ENCODE measurements at regions not wholly inside any gene's neighbourhood (a gene's known extent, or its start where the extent isn't known, plus 50 kb on each side); places are given as distances from the start of the nearest gene placed in this dataset.

DNA sequence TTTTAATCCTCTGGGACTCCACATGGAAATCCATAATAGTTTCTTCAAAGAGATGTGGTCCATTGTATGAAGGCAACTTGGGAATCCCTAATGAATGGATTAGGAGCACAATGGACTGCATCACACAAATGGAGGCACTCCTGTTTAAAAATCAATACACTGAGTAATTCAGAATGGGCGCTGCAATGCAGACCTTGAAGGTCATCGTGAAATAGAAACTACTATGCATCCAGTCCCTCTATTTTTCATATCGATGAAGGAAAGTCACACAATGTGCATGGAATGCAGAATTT, 98.8 kb upstream of the EGFL6 start (continued):
- TF ChIP-seq, protein P1, sequence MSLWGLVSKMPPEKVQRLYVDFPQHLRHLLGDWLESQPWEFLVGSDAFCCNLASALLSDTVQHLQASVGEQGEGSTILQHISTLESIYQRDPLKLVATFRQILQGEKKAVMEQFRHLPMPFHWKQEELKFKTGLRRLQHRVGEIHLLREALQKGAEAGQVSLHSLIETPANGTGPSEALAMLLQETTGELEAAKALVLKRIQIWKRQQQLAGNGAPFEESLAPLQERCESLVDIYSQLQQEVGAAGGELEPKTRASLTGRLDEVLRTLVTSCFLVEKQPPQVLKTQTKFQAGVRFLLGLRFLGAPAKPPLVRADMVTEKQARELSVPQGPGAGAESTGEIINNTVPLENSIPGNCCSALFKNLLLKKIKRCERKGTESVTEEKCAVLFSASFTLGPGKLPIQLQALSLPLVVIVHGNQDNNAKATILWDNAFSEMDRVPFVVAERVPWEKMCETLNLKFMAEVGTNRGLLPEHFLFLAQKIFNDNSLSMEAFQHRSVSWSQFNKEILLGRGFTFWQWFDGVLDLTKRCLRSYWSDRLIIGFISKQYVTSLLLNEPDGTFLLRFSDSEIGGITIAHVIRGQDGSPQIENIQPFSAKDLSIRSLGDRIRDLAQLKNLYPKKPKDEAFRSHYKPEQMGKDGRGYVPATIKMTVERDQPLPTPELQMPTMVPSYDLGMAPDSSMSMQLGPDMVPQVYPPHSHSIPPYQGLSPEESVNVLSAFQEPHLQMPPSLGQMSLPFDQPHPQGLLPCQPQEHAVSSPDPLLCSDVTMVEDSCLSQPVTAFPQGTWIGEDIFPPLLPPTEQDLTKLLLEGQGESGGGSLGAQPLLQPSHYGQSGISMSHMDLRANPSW (CRISPR knock-in tag; conservative IDR thresholded peaks at IDR 0.05; ENCODE audit: low read depth) = no peak
- TF ChIP-seq SP1 (CRISPR knock-in tag; conservative IDR thresholded peaks at IDR 0.05) = no peak

DNA sequence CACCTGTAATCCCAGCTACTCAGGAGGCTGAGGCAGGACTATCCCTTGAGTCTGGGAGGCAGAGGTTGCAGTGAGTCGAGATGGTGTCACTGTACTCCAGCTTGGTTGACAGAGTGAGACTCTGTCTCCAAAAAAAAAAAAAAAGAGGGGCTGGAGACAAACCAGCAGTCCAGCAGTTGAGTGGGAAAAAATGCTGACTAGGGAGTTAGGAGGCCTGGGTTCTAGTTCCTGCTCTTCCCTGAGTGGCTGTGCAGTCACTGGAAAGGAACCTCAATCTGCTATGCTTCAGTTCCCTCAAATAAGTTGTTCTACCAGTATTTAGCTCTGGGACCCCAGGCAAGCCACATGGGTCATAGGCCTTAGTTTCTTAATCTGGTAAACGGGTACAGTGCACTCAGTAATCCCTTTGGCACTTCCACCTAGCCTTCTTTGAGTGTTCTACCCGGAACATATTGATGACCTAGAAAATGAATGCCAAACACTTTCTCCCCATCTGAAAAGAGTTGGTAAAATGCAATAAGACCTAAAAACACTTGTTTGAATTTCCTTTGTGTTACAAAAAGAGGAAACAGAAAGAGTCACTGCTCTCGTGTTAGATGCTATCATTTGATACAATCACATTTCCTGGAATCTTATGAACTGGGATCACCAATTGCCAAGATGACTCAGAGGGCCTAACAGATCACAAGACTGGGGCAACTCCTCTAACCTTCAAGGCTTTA, 99.3 kb upstream of the EGFL6 start:
- CTCF ChIA-PET = no interaction called here
- H3K36me3 Mint-ChIP-seq = no peaks in the 10 kb centered on the region
- no peaks in the 10 kb centered on the region for H3K27me3 Mint-ChIP-seq (ENCODE audit: low read depth)
- no peak for DNase-seq (ENCODE audit: low spot score)
- POLR2A ChIA-PET = interaction anchor here (0.7 kb wide), 1 partner anchor 502 kb away, joined by 5 read pairs; no protein-coding TSS in a partner anchor
- no peak overlapping the region for H3K4me3 Mint-ChIP-seq
- TF ChIP-seq ZNF138 (CRISPR knock-in tag; conservative IDR thresholded peaks at IDR 0.05) = no peak
- TF ChIP-seq IRF2 (CRISPR knock-in tag; IDR thresholded peaks at IDR 0.05; ENCODE audit: borderline replicate concordance, low read depth) = no peak
- TF ChIP-seq CBFB (CRISPR knock-in tag; IDR thresholded peaks at IDR 0.05; ENCODE audit: low read depth) = no peak
- TF ChIP-seq, protein P2, sequence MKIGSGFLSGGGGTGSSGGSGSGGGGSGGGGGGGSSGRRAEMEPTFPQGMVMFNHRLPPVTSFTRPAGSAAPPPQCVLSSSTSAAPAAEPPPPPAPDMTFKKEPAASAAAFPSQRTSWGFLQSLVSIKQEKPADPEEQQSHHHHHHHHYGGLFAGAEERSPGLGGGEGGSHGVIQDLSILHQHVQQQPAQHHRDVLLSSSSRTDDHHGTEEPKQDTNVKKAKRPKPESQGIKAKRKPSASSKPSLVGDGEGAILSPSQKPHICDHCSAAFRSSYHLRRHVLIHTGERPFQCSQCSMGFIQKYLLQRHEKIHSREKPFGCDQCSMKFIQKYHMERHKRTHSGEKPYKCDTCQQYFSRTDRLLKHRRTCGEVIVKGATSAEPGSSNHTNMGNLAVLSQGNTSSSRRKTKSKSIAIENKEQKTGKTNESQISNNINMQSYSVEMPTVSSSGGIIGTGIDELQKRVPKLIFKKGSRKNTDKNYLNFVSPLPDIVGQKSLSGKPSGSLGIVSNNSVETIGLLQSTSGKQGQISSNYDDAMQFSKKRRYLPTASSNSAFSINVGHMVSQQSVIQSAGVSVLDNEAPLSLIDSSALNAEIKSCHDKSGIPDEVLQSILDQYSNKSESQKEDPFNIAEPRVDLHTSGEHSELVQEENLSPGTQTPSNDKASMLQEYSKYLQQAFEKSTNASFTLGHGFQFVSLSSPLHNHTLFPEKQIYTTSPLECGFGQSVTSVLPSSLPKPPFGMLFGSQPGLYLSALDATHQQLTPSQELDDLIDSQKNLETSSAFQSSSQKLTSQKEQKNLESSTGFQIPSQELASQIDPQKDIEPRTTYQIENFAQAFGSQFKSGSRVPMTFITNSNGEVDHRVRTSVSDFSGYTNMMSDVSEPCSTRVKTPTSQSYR (CRISPR knock-in tag; IDR thresholded peaks at IDR 0.05) = no peak
- TF ChIP-seq, protein P3, sequence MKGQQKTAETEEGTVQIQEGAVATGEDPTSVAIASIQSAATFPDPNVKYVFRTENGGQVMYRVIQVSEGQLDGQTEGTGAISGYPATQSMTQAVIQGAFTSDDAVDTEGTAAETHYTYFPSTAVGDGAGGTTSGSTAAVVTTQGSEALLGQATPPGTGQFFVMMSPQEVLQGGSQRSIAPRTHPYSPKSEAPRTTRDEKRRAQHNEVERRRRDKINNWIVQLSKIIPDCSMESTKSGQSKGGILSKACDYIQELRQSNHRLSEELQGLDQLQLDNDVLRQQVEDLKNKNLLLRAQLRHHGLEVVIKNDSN (CRISPR knock-in tag; IDR thresholded peaks at IDR 0.05) = no peak
- no peak for TF ChIP-seq MYBL2 (CRISPR knock-in tag; IDR thresholded peaks at IDR 0.05)
- TF ChIP-seq, protein P4, sequence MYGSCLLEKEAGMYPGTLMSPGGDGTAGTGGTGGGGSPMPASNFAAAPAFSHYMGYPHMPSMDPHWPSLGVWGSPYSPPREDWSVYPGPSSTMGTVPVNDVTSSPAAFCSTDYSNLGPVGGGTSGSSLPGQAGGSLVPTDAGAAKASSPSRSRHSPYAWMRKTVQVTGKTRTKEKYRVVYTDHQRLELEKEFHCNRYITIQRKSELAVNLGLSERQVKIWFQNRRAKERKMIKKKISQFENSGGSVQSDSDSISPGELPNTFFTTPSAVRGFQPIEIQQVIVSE (CRISPR knock-in tag; IDR thresholded peaks at IDR 0.05; ENCODE audit: borderline replicate concordance) = no peak
- TF ChIP-seq, protein P5, sequence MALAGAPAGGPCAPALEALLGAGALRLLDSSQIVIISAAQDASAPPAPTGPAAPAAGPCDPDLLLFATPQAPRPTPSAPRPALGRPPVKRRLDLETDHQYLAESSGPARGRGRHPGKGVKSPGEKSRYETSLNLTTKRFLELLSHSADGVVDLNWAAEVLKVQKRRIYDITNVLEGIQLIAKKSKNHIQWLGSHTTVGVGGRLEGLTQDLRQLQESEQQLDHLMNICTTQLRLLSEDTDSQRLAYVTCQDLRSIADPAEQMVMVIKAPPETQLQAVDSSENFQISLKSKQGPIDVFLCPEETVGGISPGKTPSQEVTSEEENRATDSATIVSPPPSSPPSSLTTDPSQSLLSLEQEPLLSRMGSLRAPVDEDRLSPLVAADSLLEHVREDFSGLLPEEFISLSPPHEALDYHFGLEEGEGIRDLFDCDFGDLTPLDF (CRISPR knock-in tag; IDR thresholded peaks at IDR 0.05) = no peak
- no peak for ATAC-seq
- no peak overlapping the region for H3K27ac Mint-ChIP-seq
- H3K4me1 Mint-ChIP-seq = peaks cover 18% of the 10 kb centered on the region
- no peaks in the 10 kb centered on the region for H3K9me3 Mint-ChIP-seq

DNA sequence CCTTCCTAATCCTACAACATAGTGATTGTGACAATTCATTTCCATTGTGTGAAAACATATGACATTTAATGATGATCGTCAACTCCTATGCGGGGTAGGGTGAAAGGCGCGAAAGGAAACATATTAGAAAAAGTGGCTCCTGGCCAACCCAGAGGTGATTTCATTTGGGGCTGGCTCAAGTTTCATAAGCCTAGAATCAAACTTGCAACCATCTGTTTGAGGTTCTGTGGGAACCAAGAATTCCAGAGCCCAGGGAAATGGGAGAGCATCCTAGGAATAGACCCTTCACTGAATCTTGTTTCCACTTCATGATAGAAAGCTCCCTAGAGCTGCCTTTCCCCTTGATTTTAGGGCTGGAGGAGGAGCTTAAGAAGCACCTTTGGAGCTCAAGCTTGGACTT, 101.3 kb upstream of the EGFL6 start:
- CTCF ChIA-PET = no interaction called here
- H3K4me3 Mint-ChIP-seq = no peak overlapping the region
- peaks cover under 1% of the 10 kb centered on the region for H3K36me3 Mint-ChIP-seq
- peaks cover 5% of the 10 kb centered on the region for H3K9me3 Mint-ChIP-seq
- POLR2A ChIA-PET = no interaction called here
- no peak overlapping the region for H3K27ac Mint-ChIP-seq
- DNase-seq (ENCODE audit: low spot score) (no peak), ATAC-seq (no peak)
- H3K27me3 Mint-ChIP-seq (ENCODE audit: low read depth) = no peaks in the 10 kb centered on the region
- peaks cover 16% of the 10 kb centered on the region for H3K4me1 Mint-ChIP-seq
- TF ChIP-seq ZNF423 (CRISPR knock-in tag; IDR thresholded peaks at IDR 0.05) (no peak), ESRRA (CRISPR knock-in tag; IDR thresholded peaks at IDR 0.05; ENCODE audit: borderline replicate concordance) (no peak), NR2C2 (CRISPR knock-in tag; IDR thresholded peaks at IDR 0.05) (no peak), TCF7 (CRISPR knock-in tag; IDR thresholded peaks at IDR 0.05; ENCODE audit: low read depth) (no peak)
- TF ChIP-seq, protein P6, sequence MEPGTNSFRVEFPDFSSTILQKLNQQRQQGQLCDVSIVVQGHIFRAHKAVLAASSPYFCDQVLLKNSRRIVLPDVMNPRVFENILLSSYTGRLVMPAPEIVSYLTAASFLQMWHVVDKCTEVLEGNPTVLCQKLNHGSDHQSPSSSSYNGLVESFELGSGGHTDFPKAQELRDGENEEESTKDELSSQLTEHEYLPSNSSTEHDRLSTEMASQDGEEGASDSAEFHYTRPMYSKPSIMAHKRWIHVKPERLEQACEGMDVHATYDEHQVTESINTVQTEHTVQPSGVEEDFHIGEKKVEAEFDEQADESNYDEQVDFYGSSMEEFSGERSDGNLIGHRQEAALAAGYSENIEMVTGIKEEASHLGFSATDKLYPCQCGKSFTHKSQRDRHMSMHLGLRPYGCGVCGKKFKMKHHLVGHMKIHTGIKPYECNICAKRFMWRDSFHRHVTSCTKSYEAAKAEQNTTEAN (CRISPR knock-in tag; IDR thresholded peaks at IDR 0.05) = no peak
- TF ChIP-seq, protein P7, sequence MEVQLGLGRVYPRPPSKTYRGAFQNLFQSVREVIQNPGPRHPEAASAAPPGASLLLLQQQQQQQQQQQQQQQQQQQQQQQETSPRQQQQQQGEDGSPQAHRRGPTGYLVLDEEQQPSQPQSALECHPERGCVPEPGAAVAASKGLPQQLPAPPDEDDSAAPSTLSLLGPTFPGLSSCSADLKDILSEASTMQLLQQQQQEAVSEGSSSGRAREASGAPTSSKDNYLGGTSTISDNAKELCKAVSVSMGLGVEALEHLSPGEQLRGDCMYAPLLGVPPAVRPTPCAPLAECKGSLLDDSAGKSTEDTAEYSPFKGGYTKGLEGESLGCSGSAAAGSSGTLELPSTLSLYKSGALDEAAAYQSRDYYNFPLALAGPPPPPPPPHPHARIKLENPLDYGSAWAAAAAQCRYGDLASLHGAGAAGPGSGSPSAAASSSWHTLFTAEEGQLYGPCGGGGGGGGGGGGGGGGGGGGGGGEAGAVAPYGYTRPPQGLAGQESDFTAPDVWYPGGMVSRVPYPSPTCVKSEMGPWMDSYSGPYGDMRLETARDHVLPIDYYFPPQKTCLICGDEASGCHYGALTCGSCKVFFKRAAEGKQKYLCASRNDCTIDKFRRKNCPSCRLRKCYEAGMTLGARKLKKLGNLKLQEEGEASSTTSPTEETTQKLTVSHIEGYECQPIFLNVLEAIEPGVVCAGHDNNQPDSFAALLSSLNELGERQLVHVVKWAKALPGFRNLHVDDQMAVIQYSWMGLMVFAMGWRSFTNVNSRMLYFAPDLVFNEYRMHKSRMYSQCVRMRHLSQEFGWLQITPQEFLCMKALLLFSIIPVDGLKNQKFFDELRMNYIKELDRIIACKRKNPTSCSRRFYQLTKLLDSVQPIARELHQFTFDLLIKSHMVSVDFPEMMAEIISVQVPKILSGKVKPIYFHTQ (CRISPR knock-in tag; IDR thresholded peaks at IDR 0.05) = no peak
- TF ChIP-seq, protein P8, sequence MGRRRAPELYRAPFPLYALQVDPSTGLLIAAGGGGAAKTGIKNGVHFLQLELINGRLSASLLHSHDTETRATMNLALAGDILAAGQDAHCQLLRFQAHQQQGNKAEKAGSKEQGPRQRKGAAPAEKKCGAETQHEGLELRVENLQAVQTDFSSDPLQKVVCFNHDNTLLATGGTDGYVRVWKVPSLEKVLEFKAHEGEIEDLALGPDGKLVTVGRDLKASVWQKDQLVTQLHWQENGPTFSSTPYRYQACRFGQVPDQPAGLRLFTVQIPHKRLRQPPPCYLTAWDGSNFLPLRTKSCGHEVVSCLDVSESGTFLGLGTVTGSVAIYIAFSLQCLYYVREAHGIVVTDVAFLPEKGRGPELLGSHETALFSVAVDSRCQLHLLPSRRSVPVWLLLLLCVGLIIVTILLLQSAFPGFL (CRISPR knock-in tag; IDR thresholded peaks at IDR 0.05; ENCODE audit: borderline replicate concordance) = no peak
